DMS114 treated with DMSO at 0.1 percent for 48 hours (cell line): ENCODE measurements at regions not wholly inside any gene's neighbourhood (a gene's known extent, or its start where the extent isn't known, plus 50 kb on each side); places are given as distances from the start of the nearest gene placed in this dataset.
"Not testable (repeated sequence)": the region's sequence is repeated elsewhere in the genome, so short reads cannot be mapped to it uniquely, and the experiment has no call there.

Source experiments
- DNase-seq: peaks from one replicate; lab custom pipeline; 2025; ENCODE audit not compliant: unreplicated experiment; lab: John Stamatoyannopoulos, UW

DNA sequence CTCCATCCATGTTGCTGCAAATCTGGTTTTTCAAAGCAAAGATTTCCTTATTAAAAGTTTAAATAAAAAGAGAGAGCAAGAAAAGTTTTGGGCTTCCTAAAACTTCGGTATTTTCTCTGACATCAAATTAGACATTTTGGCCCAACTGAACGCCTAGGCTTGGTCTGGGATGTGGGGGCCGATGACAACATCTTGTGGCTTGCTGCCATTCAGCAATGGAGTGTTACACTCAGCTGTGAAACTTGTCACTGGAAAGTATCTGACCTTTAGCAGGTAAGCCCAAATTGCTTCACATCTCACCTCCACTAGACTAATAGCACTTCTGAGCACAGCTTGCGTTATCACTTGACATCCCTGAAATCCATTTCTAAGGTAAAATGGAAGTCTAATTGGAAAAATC is 320.6 kb downstream of the GATA3 start:
- no peak for DNase-seq

DNA sequence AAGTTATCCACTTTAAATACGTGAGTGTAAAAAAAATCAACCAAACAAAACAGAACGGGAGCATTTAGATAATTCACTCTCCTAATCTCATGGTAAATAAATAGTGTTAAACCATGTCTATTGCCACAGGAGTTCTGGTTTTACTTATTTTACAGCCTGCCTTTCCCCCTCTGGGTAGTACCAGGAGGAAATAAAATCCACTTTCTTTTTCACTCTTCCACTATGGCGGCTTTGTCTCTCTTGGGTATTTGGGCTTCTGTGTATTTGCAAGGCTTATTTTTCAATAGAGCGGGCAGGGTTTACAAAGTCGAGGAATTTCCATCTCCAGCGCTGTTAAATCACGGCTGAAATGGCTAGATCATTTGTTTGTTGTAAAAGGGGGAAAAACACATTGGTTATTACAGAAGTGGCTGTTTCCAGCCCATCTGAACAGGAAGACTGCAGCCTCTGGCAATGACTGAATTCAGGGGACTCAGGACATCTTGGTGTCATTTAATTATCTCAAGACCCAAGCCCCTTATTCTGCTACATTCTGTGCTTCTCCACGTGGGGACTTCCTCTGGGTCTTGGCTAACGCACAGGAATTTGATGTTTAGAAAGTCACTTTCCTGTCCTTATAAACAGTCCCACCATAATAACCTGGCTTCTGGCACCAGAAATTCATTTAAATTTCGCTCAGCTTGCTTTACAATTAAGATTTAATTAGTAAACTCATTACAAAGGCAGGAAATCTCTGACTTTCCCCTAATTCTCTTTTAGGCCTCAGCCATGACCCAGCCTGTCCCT is 323.9 kb downstream of the GATA3 start:
- DNase-seq, result no peak

DNA sequence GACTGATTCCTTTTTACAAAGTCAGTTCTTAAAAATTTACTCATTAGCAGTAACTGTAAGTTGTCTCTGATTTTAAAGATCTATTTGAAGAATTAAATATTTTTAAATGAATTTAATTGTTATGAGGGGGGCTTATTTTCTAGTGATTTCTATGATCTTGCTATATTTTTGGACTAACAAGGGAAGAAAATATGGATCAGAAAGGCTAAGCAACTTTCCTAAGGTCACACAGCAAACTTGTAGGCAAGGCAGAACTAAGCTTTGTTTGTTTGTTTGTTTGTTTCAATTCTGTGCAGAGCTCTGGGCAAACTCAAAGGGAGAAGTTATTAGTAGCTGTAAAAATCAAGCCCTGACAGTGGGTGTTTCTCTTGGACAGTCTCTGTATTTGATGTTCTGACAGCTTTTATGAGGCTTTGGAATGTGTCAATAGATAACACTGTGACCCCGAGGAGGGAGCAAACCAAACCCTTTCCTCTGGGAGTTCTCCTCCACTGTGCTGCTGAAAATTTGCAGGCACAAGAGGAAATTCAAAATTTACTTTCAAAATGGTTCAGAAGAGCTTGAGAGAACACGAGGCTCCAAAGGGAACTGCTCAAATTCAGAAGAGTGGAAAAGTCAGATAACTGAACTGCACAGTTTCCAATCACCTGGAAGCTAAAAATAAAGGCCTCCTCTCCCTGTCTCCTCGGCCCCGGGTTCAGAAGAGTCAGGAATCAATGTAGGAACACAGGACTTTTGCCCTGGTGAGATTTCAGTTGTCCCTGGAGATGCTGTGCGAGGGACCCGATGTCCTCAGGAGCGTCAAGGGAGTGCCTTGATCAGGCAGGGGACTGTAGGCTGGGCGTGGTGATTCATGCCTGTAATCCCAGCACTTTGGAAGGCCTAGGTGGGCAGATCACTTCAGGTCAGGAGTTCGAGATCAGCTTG is 325.7 kb downstream of the GATA3 start:
- DNase-seq, result no peak

DNA sequence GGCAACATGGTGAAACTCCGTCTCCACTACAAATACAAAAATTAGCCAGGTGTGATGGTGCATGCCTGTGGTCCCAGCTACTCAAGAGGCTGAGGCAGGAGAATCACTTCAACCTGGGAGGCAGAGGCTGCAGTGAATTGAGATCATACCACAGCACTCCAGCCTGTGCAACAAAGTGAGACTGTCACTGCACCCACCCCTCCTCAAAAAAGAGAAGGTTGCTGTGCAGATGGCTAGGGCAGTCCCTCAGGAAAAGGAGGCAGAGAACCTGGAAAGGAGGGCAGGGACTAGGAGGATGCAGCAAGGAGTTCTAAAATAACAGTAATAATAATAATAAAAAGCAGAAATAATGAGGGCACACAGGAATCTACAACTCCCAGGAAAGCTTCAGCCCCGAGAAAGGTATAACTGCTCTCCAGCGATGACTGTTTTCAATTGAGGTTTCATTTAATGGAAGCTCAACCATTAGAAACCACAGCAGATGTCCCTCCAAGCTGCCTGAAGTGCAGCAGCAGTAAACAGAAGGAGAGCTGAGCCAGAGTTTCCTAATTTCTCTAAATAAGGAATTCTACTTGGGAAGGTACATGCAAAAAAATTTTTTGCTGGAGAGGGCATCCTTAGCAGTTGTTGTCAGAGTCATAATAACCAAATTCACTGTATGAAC is 326.5 kb downstream of the GATA3 start:
- DNase-seq, result no peak

DNA sequence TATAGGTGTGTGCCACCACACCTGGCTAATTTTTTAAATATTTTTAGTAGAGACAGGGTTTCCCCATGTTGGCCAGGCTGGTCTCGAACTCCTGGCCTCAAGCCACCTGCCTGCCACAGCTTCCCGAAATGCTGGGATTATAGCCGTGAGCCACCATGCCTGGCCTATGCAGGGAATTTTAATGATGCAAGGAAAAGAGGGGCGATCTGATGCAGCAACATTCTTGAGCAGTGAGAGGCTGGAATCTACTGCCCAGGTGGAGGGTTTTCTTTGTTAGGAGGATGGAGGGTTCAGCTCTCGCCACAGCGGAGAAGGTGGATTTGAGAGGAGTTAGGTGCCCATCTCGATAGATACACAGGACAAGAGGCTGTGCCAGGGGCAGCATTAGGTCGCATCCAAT is 332.3 kb downstream of the GATA3 start:
- no peak for DNase-seq

DNA sequence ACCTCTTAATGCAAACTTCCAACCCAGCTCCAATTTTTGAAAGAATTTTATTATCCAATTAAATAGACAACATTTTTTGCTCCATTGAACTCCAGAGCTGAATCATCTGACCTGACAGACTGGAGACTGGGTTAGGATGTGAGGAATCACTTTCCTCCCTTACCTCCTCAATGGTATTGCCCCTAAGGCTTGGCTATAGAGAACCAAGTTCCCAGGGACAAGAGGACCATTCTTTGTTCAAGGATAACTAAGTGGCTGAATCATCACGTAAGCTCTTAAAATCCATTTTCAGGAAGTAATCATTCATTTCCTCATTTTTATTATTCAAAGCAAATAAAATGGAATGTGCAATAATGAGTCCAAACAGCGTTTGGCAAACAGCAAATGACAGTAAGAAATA is 335.1 kb downstream of the GATA3 start:
- no peak for DNase-seq

DNA sequence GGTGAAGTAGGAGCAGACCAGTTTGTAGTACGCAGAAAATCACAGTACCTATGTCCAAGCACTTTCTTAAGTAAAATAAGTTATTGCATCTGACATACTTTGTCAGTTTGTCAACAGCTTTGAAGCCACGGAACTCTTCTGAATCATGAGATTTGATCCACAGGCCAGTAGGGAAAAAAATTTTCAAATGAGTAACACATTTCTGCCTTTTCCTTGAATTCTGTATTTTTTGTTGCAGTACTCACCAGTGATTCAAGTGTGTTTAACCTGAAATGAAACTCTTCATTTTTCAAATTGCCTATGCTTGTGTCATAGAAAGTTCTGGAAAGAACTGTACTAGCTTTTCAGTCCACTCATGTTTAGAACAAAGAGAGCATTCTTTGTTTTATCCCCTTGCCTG is 337.7 kb downstream of the GATA3 start:
- no peak for DNase-seq

DNA sequence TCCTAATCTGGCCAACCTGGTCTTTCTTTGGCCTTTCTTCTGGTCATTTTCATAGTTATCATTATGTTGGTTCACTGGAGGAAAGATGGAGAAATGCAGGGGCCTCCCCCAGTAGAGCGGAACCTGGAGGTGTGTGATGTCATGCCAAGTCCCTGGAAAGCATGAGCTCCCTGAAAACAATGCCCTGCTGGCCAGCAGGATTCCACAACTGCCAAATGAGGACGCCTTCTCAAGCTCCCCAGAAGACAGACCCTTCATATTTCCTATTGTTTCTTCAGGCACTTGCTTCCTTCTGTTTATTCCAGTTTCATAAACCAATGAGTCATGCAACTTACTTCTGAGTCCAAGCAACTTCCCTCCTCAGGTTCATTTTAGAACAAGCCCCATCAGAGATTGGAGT is 339.0 kb downstream of the GATA3 start:
- DNase-seq, result no peak

DNA sequence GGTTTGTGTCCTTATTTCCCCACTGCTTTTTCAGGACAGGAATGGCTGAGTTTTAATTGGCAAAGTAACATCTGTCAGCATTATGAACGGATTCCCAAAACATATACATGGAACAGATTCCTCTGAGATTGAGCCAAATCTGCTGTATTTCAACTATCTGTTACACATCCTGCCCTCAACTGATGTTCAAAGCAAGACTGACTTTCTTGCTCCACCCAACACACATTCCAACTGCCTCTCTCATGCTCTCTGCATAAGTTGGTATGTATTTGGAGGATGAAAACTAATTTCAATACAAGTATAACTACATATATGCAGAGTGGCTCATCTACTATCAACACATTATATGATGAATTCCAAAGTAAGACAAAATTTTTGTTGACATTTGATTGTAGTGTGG is 342.2 kb downstream of the GATA3 start:
- DNase-seq, result no peak

DNA sequence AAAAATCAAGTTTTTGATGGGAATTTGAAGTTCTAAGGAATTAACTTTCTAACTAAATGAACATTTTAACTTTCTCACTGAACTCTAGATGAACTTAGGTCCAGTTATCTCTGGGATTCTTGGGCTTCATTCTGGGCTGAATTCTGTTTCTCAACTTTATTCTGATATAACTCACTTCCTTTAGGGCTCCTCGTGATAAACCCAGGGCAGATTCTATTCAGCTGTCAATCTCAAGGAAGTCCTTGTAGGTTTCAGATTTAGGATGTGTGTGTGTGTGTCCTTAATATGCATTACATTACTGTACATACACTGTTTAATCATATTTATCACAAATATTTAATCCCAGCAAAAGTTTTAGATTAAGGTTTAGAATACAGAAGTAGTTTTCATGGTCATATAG is 344.3 kb downstream of the GATA3 start:
- no peak for DNase-seq

DNA sequence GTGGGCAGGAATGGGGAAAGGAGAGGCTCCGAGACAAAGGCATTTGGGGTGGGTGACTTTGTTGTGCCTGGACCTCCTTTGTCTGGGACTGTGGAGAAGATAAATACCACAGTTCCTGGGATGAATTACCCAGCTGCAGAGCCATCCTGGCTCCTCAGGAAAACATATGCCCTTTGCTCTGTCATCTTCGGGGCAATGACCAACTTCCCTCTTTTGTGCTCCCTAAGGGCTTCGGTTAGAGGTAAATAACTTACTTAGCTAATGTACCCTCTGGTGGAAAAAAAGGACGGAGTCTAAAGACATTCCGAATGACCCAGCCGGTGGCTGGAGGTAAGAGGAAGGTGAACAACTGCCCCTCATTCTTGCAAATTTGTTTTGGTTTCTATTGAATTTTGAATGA is 345.7 kb downstream of the GATA3 start:
- no peak for DNase-seq

DNA sequence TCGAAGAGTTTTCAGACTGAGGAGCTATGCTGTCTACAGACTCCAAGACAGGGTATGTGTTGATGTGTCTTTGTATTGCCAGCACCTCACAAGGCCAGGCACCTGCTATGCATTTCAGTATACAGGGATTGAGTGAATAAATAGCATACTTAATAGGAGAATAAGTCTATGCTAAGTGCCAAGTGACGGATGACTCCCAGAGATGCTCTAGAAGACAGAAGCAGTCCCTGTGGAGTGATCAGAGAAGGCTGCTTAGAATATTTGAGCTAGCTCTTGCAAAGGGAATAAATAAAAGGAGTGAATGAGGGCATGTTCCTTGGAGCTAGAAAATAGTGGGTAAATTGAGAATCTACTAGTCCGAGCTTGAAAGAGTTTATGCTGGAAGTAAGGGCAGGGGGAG is 346.4 kb downstream of the GATA3 start:
- no peak for DNase-seq

DNA sequence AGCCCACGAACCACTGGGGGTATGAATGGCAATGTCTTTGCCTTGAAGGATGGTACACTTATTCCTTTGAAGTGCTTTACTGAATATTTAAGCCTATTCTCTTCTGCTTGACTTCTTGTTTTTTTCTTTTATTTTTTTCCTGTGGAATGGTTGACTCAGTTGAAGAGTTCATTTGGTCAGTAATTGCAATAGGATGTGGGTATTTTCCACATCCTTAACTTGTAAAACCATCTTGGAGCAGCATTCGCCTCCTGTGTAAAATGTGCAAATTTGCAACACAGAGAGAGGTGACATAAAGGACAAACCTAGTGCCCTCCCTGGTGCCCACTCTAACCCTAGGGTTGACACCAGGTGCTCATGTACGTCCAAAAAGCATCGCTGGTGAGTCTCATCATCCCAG is 347.0 kb downstream of the GATA3 start:
- no peak for DNase-seq

DNA sequence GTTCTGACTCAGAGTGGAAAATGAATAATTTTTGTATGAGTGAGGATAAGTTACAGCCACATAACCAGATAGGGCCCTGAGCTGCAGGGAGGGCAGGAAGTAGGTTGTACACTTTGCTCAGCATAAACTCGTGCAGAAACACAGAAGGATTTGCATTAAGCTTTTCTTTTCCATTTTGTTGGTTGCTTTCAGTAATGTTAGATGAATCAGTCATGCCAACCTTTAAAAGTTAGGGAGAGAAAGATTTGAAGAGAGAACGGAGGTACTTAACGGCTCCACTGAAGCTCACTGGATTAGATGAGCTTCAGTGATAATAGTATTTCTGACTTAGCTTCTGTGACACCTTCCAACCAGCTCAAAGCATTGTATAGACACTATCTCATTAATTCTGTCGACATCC is 348.1 kb downstream of the GATA3 start:
- DNase-seq, result no peak

DNA sequence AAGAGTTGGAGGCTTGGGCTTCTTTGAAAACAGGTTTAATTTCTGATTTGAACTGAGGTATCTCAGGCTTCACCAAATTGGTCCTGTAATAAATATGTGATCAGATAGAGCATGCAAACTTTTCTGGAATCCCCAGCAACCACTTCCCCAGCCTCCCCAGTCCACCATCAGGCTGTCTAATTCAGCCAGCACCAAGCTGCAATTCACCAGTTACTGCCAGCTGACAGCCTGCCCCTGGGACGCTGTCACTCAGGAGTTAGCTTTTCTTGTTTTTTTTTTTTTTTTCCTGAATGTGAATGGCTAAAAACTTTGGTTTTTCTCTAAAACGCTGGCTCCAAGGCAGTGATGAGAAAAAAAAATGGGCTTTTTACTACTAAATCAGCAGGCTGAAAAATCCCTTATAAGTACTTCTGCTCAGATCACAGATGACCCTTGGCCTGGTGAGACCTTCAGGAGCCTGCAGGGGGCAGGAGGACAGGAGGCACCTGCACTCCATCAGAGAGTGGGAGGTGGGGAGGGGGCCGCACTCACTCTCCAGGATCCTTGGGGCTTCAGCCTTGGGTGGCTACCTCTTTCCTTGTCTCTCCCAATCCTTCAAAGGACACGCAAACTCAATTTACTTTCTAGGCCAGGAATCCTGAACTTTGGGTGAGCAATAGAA is 349.4 kb downstream of the GATA3 start:
- DNase-seq, result no peak

DNA sequence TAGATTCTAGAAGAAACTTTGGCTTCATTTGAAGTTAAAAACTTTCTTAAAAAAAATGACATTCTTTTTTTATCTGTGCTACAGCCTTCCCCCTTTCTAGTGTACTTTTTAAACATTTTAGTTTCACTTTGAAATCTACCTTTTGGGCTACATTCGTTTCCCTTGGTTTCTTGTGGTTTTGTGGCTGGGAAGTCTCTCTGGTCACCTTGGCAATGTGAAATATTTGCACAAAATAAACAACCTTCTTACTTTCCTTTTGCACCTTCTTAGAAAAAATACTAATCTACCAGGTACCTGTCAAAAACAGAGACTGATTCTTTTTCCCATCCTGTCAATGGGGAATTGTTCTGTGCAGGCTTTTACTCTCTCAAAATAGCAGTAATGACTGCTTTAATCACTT is 350.2 kb downstream of the GATA3 start:
- DNase-seq, result no peak

DNA sequence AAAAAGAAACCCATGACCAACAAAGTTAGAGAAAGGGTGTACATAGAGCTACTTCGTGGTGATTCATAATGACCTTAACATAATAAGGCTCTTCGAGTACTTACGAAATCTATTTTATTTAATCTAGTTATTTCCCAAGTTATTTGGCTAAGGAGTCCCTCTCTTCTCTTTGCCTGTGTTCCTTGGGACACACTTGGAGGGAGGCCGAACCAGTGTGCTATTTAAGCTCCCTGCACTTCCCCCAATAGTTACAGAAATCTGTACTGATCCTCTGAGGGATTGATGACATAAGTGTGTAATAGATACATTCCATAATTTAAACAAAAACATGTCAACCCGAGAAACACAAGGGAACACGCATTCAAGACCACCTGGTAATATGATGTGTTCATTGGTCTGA is 351.1 kb downstream of the GATA3 start:
- no peak for DNase-seq

DNA sequence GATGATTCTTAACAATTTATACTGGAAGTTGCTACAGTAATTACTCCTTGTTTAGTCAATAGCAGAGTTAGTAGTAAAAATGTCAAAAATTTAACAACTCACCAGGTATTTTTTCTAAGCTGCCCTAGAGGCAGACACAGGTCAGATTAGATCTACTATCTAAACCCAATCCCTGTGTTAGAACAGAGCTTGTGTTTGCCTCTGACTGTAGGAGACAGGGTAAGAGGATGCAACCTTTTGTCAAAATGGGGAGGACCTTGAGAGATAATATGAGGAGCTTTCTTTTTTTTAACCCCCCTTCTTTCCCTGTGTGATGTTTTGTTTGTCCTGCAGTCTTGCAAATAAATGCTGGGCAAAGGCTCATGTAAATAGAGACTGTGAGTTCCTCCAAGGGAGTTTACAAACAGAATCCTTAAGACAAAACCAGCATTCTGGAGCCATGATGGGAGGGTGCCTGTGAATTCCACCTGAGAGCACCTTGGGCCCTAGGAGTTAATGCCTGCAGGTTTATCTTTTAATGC is 353.1 kb downstream of the GATA3 start:
- no peak for DNase-seq

DNA sequence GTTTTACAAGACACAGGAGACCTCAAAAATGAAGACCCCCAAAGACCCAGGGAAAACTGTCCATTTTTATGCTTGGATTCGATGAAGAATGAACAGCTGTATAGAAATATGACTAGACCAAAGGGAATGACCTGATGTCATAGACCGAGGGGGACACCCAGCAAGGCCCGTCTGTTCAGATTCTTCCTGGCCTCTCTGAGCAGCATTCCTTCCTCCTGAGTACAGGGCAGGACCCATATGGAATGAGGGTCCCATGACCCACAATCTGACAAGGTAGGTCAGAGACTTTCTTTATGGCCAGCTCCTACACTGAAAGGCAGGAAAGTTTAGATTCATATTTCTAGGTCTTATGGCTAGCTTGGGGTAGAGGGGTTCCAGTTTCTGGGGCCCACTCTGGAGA is 356.0 kb downstream of the GATA3 start:
- DNase-seq, result no peak

DNA sequence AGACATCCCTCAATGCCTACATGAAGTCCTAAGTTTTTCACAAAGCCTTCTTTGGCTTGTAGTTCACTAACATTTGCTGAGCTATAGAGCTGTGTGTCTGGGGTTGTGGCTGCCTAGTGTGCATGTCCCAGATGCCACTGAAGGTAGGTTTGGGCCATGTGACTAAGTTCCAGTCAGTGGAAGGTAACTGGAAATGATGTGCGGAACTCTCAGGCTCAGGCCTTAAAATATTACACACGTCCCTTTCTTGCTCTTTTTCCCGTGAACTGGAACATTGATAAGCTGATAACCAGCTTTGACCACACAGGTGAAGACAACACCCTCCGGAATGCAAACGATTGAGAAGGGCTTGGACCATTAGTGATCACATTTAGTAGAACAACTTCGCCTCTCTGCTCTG is 358.1 kb downstream of the GATA3 start:
- no peak for DNase-seq

DNA sequence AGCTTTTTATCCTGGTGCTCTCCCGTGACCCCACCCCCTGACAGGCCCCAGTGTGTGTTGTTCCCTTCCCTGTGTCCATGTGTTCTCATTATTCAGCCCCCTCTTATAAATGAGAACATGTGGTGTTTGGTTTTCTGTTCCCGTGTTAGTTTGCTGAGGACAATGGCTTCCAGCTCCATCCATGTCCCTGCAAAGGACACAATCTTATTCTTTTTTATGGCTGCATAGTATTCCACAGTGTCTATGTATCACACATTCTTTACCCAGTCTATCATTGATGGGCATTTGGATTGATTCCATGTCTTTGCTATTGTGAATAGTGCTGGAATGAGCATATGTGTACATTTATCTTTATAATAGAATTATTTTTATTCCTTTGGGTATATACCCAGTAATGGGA is 360.5 kb downstream of the GATA3 start:
- not testable (repeated sequence) for DNase-seq
